ENCODE measurements at regions not wholly inside any gene's neighbourhood (a gene's known extent, or its start where the extent isn't known, plus 50 kb on each side); places are given as distances from the start of the nearest gene placed in this dataset.

- Histone ChIP-seq H3K27ac (ENCODE audit: insufficient read length, low read depth, low read length) (no peak overlapping the region), H3T11ph (ENCODE audit: low read length) (no peak overlapping the region), H2AFZ (ENCODE audit: low read length) (no peak overlapping the region), H3K79me1 (ENCODE audit: insufficient read depth, low read depth, low read length, poor library complexity, severe bottlenecking) (no peaks in the 10 kb centered on the region), H3K23me2 (ENCODE audit: insufficient read length, low read depth, low read length, poor library complexity, severe bottlenecking) (no peaks in the 10 kb centered on the region), H3K4me2 (ENCODE audit: insufficient read depth, insufficient read length, low read length) (no peak overlapping the region), H3K23ac (ENCODE audit: insufficient read length, low read depth, low read length) (no peak overlapping the region), H3K4ac (ENCODE audit: low read depth, low read length) (no peak overlapping the region), H2BK15ac (ENCODE audit: low read depth, low read length) (no peak overlapping the region), H2BK120ac (ENCODE audit: low read depth, low read length, poor library complexity, severe bottlenecking) (no peak overlapping the region), H3K14ac (ENCODE audit: insufficient read depth, low read length) (no peak overlapping the region), H2BK5ac (ENCODE audit: insufficient read length, low read length) (no peak overlapping the region), H2BK20ac (ENCODE audit: low read depth, low read length, poor library complexity, severe bottlenecking) (no peak overlapping the region), H3K9ac (ENCODE audit: extremely low read depth, insufficient read length, low read length) (no peak overlapping the region), H4K91ac (ENCODE audit: insufficient read length, low read depth, low read length) (no peak overlapping the region), H4K8ac (replicated peaks; ENCODE audit: insufficient read length, low read depth, low read length) (no peak overlapping the region), H3K79me2 (ENCODE audit: insufficient read depth, low read length) (no peaks in the 10 kb centered on the region), H3K18ac (ENCODE audit: insufficient read length, low read depth, low read length) (no peak overlapping the region), H4K5ac (ENCODE audit: insufficient read length, low read depth, low read length) (no peak overlapping the region), H3K4me1 (ENCODE audit: insufficient read depth, low read length) (no peaks in the 10 kb centered on the region), H3K9me3 (ENCODE audit: control insufficient read depth, low read depth, low read length) (no peaks in the 10 kb centered on the region), H3K27me3 (ENCODE audit: insufficient read depth, low read length) (no peaks in the 10 kb centered on the region), H2AK5ac (ENCODE audit: insufficient read length, low read length) (no peak overlapping the region), H3K56ac (ENCODE audit: insufficient read length, low read depth, low read length) (no peak overlapping the region), H2BK12ac (ENCODE audit: insufficient read length, low read depth, low read length) (no peak overlapping the region), H4K20me1 (ENCODE audit: control insufficient read depth, insufficient read depth, insufficient read length) (no peaks in the 10 kb centered on the region)
- no peak overlapping the region for H3K4me3 Mint-ChIP-seq
- peak overlapping the region in 1 of 3 experiments; percentile 36; a peak in 2 of 7 replicates for H3K27ac Mint-ChIP-seq
- H3K4me1 Mint-ChIP-seq = peaks cover 9 to 23% of the 10 kb centered on the region in 2 experiments
- H3K9me3 Mint-ChIP-seq = no peaks in the 10 kb centered on the region; a peak in 1 of 5 replicates
- peak; percentile 42 for DNase-seq
- H3K36me3 Mint-ChIP-seq (ENCODE audit: insufficient read depth in 1 of 3, low read depth in 3 of 3) = no peaks in the 10 kb centered on the region
- H3K27me3 Mint-ChIP-seq (ENCODE audit: low read depth) = no peaks in the 10 kb centered on the region; the same call in 1 of the 2 replicates
- TF ChIP-seq CTCF (conservative IDR thresholded peaks at IDR 0.05) = peak; percentile 67
- WGBS (ENCODE audit: extremely low coverage, insufficient read length, low lambda C conversion rate) = no CpG with 5 or more reads among the region's 3 CpGs
Measured at GRCh38 chr2:8285081-8285480, 396.8 kb upstream of the ID2 start.

All from H9 (cell line).